ENCODE measurements at regions not wholly inside any gene's neighbourhood (a gene's known extent, or its start where the extent isn't known, plus 50 kb on each side); places are given as distances from the start of the nearest gene placed in this dataset.
"Not testable (repeated sequence)": the region's sequence is repeated elsewhere in the genome, so short reads cannot be mapped to it uniquely, and the experiment has no call there.

DNA sequence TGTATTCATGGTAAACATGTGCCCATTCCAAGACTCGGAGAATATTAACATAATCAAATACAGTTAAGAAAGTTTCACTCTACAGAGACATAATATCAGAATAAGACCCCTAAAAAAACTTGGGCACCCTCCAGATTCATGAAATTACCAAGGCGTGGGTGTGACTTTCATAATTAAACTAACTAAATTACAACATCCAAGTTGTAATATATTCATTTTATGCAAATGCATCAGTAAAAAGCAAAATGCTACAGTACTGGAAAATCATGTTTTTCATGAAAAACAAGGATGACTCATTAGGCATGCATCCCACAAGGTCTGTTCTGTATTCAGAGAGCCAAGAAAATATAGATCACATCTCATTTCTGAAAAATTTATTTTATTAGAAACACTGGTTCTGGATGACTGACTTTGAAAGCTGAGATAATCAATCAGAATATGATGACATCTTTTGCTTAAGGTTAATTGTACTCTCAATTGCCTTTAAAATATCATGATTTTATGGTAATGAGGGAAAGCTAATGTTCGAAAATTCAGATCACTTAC lies 248.8 kb upstream of the SMIM30 start:
- 60% methylated on average over 1 of the region's 3 CpGs; no CpG with 5 or more reads in 1 of the 2 experiments for WGBS, 2 experiments (ENCODE audit: insufficient coverage in 2 of 2)
- H3K36me3 ChIP-seq (ENCODE audit: control insufficient read depth, insufficient read depth, low read length): no peaks in the 10 kb centered on the region
- no peaks in the 10 kb centered on the region for H3K4me1 ChIP-seq (ENCODE audit: control insufficient read depth, insufficient read depth, low read length, poor library complexity, severe bottlenecking)
- no peak overlapping the region for H3K27ac ChIP-seq (ENCODE audit: low read depth, low read length, severe bottlenecking)
- no peak overlapping the region for H3K4me3 ChIP-seq (ENCODE audit: extremely low read depth, insufficient read depth, low read length, poor library complexity, severe bottlenecking)
- H3K9me3 ChIP-seq (ENCODE audit: control insufficient read depth, low read length): no peaks in the 10 kb centered on the region

DNA sequence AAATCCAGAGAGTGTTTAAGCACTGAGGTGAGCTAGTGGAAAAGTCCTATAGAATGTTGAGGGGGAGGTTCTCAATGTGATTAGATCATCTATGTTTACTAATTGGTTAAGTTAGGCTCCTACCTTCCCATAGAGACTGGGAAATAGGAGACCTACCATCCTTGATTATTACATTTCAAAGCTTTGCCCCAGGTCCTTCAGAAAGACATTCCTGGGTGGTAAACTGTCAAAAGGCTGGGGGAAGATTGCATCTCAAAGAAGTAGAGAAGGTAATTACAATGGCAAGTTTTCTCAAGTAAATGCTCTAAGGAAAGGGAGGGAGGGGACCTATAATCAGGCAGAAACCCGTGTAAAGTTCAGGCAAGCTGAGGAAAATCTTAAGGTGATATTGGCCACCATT lies 247.8 kb upstream of the SMIM30 start:
- Histone ChIP-seq H3K9me3 (ENCODE audit: control insufficient read depth, low read length) (no peaks in the 10 kb centered on the region), H3K27ac (ENCODE audit: low read depth, low read length, severe bottlenecking) (no peak overlapping the region), H3K4me1 (ENCODE audit: control insufficient read depth, insufficient read depth, low read length, poor library complexity, severe bottlenecking) (no peaks in the 10 kb centered on the region), H3K36me3 (ENCODE audit: control insufficient read depth, insufficient read depth, low read length) (no peaks in the 10 kb centered on the region), H3K4me3 (ENCODE audit: extremely low read depth, insufficient read depth, low read length, poor library complexity, severe bottlenecking) (no peak overlapping the region)
- no CpG with 5 or more reads among the region's 1 CpG for WGBS, 2 experiments (ENCODE audit: insufficient coverage in 2 of 2)

DNA sequence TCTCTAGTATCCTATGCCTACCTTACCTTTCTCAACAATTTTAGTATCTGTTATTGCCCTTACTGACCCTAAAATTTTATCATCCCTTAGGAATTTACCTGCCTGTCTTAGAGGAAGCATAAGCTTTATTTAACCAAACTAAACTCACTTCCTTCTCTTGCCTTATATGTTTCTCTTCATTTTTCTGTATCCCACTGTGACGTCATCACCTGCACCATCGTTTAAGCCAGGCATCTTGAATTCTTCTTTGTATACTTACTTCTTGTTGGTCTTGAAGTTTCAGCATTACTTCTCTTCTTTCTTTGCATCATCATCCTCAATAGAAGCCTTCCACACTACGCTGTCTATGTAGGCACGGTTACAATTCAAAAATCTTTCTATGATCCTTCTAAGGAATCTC lies 231.0 kb upstream of the SMIM30 start:
- 73 to 78% methylated on average over 2 to 3 of the region's 4 CpGs for WGBS, 2 experiments (ENCODE audit: insufficient coverage in 2 of 2)
- H3K4me1 ChIP-seq (ENCODE audit: control insufficient read depth, insufficient read depth, low read length, poor library complexity, severe bottlenecking): no peaks in the 10 kb centered on the region
- H3K36me3 ChIP-seq (ENCODE audit: control insufficient read depth, insufficient read depth, low read length): no peaks in the 10 kb centered on the region
- H3K27ac ChIP-seq (ENCODE audit: low read depth, low read length, severe bottlenecking): no peak overlapping the region
- H3K4me3 ChIP-seq (ENCODE audit: extremely low read depth, insufficient read depth, low read length, poor library complexity, severe bottlenecking): no peak overlapping the region
- H3K9me3 ChIP-seq (ENCODE audit: control insufficient read depth, low read length): no peaks in the 10 kb centered on the region

DNA sequence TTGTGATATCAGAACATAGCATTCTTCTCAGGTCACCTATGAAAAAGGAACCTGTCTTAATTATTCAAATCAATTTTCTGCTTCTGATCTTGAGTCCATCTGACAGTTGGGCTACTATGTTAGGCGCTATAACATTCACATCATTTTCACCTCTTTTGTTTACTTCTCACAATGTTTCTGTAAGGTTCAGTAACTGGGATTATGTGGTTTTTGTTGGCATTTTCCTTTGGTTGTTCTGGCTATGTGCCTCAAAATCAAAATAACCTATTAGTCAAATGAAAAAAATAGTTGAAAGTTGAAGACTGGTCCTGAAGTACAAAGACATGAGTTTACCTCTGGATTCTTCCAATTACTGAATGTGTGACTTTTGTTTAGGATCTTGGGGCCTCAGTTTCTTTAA lies 221.3 kb upstream of the SMIM30 start:
- Histone ChIP-seq H3K27ac (ENCODE audit: low read depth, low read length, severe bottlenecking) (no peak overlapping the region), H3K4me3 (ENCODE audit: extremely low read depth, insufficient read depth, low read length, poor library complexity, severe bottlenecking) (no peak overlapping the region), H3K36me3 (ENCODE audit: control insufficient read depth, insufficient read depth, low read length) (no peaks in the 10 kb centered on the region), H3K4me1 (ENCODE audit: control insufficient read depth, insufficient read depth, low read length, poor library complexity, severe bottlenecking) (no peaks in the 10 kb centered on the region), H3K9me3 (ENCODE audit: control insufficient read depth, low read length) (no peaks in the 10 kb centered on the region)
- WGBS, 2 experiments (ENCODE audit: insufficient coverage in 2 of 2): no CpG with 5 or more reads among the region's 1 CpG

DNA sequence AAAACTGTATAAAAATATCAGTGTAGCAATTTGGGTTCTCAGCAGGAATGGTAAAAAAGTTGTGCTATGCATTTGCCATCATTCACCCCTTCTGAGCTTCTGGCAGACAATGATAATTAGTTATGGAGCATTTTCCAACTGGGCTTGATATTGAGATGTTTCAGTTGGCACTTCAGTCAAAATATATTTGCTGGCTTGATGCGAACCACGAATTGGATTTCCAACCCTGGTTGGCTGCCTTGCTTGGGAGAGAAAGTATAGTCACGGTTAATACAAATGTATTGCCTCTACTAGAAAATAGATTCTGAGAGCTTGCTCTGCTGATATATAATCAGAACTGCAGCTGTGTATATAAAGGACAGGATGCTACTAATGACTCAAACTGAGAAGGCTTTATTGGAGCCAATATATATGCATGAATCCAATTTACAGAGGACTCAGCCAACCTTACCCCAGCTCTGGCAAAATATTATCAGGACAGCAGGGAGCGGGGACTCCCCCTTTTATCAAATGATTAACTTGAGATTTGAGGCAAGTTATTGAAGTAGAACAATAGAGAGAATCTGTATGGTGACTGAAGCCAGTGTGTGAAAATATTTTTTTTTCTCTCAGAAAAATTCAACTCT lies 219.8 kb upstream of the SMIM30 start:
- H3K4me1 ChIP-seq (ENCODE audit: control insufficient read depth, insufficient read depth, low read length, poor library complexity, severe bottlenecking): no peaks in the 10 kb centered on the region
- H3K4me3 ChIP-seq (ENCODE audit: extremely low read depth, insufficient read depth, low read length, poor library complexity, severe bottlenecking): no peak overlapping the region
- H3K27ac ChIP-seq (ENCODE audit: low read depth, low read length, severe bottlenecking): no peak overlapping the region
- H3K9me3 ChIP-seq (ENCODE audit: control insufficient read depth, low read length): no peaks in the 10 kb centered on the region
- 75% methylated on average over 2 of the region's 4 CpGs; no CpG with 5 or more reads in 1 of the 2 experiments for WGBS, 2 experiments (ENCODE audit: insufficient coverage in 2 of 2)
- H3K36me3 ChIP-seq (ENCODE audit: control insufficient read depth, insufficient read depth, low read length): no peaks in the 10 kb centered on the region

DNA sequence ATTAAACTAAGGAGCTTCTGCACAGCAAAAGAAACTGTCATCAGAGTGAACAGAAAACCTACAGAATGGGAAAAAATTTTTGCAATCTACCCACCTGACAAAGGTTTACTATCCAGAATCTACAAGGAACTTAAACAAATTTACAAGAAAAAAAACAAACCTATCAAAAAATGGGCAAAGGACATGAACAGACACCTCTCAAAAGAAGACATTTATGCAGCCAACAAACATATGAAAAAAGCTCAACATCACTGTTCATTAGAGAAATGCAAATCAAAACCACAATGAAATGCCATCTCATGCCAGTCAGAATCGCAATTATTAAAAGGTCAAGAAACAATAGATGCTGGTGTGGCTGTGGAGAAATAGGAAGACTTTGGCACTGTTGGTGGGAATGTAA lies 218.5 kb upstream of the SMIM30 start:
- WGBS, 2 experiments (ENCODE audit: insufficient coverage in 2 of 2): 100% methylated on average over 1 of the region's 1 CpG; no CpG with 5 or more reads in 1 of the 2 experiments
- not testable (repeated sequence) for H3K36me3 ChIP-seq (ENCODE audit: control insufficient read depth, insufficient read depth, low read length); H3K9me3 ChIP-seq (ENCODE audit: control insufficient read depth, low read length); H3K4me3 ChIP-seq (ENCODE audit: extremely low read depth, insufficient read depth, low read length, poor library complexity, severe bottlenecking); H3K4me1 ChIP-seq (ENCODE audit: control insufficient read depth, insufficient read depth, low read length, poor library complexity, severe bottlenecking); H3K27ac ChIP-seq (ENCODE audit: low read depth, low read length, severe bottlenecking)

DNA sequence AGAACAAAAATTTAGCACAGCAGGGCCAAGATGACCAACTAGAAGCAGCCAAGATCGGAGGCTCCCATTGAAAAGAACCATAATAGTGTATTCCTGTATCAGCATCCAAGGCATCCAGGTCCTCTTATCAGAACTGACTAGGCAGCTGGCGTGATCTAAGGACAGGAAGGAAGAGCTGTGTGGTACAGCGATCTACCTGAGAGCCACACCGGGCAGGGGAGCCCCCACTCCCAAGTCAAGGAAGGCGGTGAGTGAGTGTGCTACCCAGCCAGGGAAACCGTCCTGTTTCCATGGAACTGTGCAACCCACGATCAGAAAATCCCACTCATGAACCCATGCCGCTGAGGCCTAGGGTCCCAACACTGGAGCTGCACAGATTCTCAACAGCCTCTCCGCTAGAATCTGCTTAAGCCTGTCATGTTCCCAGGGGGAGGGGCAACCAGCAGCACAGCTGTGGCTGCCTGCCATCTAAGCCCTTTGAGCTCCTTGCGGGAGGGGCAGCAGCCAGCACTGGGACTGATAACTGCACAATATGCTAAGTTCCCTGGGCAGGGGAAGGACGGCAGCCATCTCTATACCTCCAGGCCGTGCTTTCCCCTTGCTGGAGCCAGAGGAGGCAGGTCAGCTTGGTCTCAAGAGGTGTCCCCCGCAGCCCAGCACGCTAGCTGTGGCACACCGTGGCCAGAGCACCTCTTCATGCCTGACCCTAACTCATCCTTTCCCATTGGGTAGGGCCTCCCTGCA lies 213.0 kb upstream of the SMIM30 start:
- Histone ChIP-seq H3K4me1 (ENCODE audit: control insufficient read depth, insufficient read depth, low read length, poor library complexity, severe bottlenecking) (peaks cover 3% of the 10 kb centered on the region), H3K36me3 (ENCODE audit: control insufficient read depth, insufficient read depth, low read length) (no peaks in the 10 kb centered on the region), H3K27ac (ENCODE audit: low read depth, low read length, severe bottlenecking) (no peak overlapping the region), H3K4me3 (ENCODE audit: extremely low read depth, insufficient read depth, low read length, poor library complexity, severe bottlenecking) (no peak overlapping the region), H3K9me3 (ENCODE audit: control insufficient read depth, low read length) (no peaks in the 10 kb centered on the region)
- WGBS, 2 experiments (ENCODE audit: insufficient coverage in 2 of 2): 77 to 83% methylated on average over 13 to 14 of the region's 15 CpGs

DNA sequence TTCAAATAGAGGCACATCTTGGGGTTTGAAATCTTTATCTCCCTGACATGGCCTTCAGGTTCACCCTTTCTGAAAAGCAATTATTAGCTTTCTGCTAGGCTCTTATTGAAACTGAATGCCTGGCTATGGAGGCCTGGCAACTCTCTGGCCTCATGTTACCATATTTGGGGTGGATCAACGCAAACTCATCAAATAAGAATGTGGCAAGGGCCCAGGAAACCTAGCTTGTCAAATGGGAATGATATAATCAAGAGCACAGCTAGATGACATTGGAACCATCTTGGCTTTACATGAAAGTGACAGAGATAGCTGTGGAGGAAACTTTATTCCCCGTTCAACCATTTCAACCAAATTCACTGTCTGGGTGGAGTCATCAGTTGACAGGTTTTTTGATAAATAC lies 202.8 kb upstream of the SMIM30 start:
- H3K36me3 ChIP-seq (ENCODE audit: control insufficient read depth, insufficient read depth, low read length): no peaks in the 10 kb centered on the region
- whole genome bisulfite sequencing, 2 experiments (ENCODE audit: insufficient coverage in 2 of 2): 88% methylated on average over 1 of the region's 2 CpGs
- no peak overlapping the region for H3K27ac ChIP-seq (ENCODE audit: low read depth, low read length, severe bottlenecking)
- H3K9me3 ChIP-seq (ENCODE audit: control insufficient read depth, low read length): no peaks in the 10 kb centered on the region
- H3K4me3 ChIP-seq (ENCODE audit: extremely low read depth, insufficient read depth, low read length, poor library complexity, severe bottlenecking): no peak overlapping the region
- no peaks in the 10 kb centered on the region for H3K4me1 ChIP-seq (ENCODE audit: control insufficient read depth, insufficient read depth, low read length, poor library complexity, severe bottlenecking)

DNA sequence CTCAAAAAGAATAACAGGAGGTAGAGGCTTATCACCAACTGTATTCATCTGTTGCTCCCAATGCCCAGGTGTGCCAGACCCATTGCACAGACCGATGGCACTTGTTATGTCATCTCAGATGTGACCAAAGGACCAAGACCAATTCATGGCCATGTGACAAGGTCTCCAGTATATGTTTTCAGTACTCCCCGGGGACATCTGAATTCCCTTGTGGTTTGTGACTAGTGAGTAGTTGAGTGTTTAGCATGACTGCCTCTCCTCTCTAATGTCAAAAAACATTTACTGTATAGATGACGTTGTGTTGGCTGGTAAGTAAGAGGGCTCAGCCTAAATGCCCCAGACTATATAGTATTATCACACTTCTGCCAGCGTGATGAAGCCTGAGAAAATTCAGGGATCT lies 202.1 kb upstream of the SMIM30 start:
- WGBS, 2 experiments (ENCODE audit: insufficient coverage in 2 of 2): 88 to 93% methylated on average over 1 to 2 of the region's 4 CpGs
- Histone ChIP-seq H3K27ac (ENCODE audit: low read depth, low read length, severe bottlenecking) (no peak overlapping the region), H3K4me1 (ENCODE audit: control insufficient read depth, insufficient read depth, low read length, poor library complexity, severe bottlenecking) (no peaks in the 10 kb centered on the region), H3K36me3 (ENCODE audit: control insufficient read depth, insufficient read depth, low read length) (no peaks in the 10 kb centered on the region), H3K4me3 (ENCODE audit: extremely low read depth, insufficient read depth, low read length, poor library complexity, severe bottlenecking) (no peak overlapping the region), H3K9me3 (ENCODE audit: control insufficient read depth, low read length) (no peaks in the 10 kb centered on the region)

DNA sequence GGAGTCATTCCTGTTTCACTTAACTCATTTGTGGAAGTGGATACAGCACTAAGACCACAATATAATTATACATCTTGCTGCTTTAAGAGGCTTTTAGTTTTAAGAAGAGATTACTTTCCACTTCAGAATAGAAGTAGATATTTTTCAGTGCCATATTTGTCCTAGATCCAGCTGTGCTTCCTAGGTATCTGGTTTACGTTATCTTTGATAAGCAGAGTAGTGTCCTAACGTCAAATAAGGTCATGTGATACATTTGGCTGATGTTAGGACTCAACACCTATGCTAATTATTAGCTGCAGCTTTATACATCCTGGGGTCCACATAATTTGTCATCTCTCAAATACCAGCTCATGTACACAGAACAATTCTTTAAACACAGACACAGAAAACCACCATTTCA lies 196.2 kb upstream of the SMIM30 start:
- Histone ChIP-seq H3K4me3 (ENCODE audit: extremely low read depth, insufficient read depth, low read length, poor library complexity, severe bottlenecking) (no peak overlapping the region), H3K36me3 (ENCODE audit: control insufficient read depth, insufficient read depth, low read length) (no peaks in the 10 kb centered on the region), H3K27ac (ENCODE audit: low read depth, low read length, severe bottlenecking) (no peak overlapping the region), H3K4me1 (ENCODE audit: control insufficient read depth, insufficient read depth, low read length, poor library complexity, severe bottlenecking) (no peaks in the 10 kb centered on the region), H3K9me3 (ENCODE audit: control insufficient read depth, low read length) (no peaks in the 10 kb centered on the region)
- 83% methylated on average over 2 of the region's 2 CpGs; no CpG with 5 or more reads in 1 of the 2 experiments for WGBS, 2 experiments (ENCODE audit: insufficient coverage in 2 of 2)

DNA sequence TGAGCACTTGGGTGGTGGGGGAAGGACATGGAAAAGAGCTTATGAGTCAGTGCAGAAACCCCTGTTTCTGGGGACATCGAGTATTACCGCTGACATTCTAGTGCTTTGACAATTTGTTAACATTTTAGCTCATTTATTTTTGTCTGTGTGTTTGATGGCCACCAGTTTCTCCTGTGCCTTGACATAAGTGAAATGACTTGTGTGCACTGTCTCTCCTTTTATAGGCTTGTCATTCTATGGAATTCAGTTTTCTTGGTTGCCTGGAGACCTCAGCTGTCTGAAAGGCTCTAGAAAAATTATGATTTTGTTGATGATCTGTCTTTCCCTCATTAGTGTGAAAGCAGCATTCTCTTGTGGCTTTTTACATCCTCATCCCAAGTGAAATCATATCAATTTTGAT lies 190.0 kb upstream of the SMIM30 start:
- Histone ChIP-seq H3K4me1 (ENCODE audit: control insufficient read depth, insufficient read depth, low read length, poor library complexity, severe bottlenecking) (no peaks in the 10 kb centered on the region), H3K27ac (ENCODE audit: low read depth, low read length, severe bottlenecking) (no peak overlapping the region), H3K36me3 (ENCODE audit: control insufficient read depth, insufficient read depth, low read length) (no peaks in the 10 kb centered on the region), H3K9me3 (ENCODE audit: control insufficient read depth, low read length) (no peaks in the 10 kb centered on the region), H3K4me3 (ENCODE audit: extremely low read depth, insufficient read depth, low read length, poor library complexity, severe bottlenecking) (no peak overlapping the region)
- 100% methylated on average over 2 of the region's 2 CpGs; no CpG with 5 or more reads in 1 of the 2 experiments for WGBS, 2 experiments (ENCODE audit: insufficient coverage in 2 of 2)
